ENCODE measurements at regions not wholly inside any gene's neighbourhood (a gene's known extent, or its start where the extent isn't known, plus 50 kb on each side); places are given as distances from the start of the nearest gene placed in this dataset.
"Not testable (repeated sequence)": the region's sequence is repeated elsewhere in the genome, so short reads cannot be mapped to it uniquely, and the experiment has no call there.

DNA sequence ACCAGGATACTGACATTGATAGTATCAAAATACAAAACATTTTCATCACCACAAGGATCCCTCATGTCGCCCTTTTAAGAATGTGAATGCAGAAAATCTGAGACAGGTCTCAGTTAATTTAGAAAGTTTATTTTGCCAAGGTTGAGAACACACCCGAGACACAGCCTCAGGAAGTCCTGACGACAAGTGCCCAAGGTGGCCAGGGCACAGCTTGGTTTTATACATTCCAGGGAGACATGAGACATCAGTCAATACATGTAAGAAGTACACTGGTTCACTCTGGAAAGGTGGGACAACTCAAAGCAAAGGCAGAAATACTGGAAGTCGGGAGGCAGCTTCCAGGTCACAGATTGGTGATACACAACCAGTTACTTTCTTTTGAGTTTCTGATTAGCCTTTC, 235.2 kb upstream of the KRR1 start:
- ChIA-PET CTCF (no interaction called here), POLR2A (no interaction called here)
- Mint-ChIP-seq H3K27ac (no peak overlapping the region), H3K36me3 (ENCODE audit: low read depth) (no peaks in the 10 kb centered on the region), H3K27me3 (peaks cover 10% of the 10 kb centered on the region), H3K4me3 (no peak overlapping the region), H3K4me1 (no peaks in the 10 kb centered on the region), H3K9me3 (no peaks in the 10 kb centered on the region)
- DNase-seq (no peak), ATAC-seq (ENCODE audit: low read depth) (no peak)
- intact Hi-C loops (cut with micrococcal nuclease): no loop called here
- TF ChIP-seq, protein P1, sequence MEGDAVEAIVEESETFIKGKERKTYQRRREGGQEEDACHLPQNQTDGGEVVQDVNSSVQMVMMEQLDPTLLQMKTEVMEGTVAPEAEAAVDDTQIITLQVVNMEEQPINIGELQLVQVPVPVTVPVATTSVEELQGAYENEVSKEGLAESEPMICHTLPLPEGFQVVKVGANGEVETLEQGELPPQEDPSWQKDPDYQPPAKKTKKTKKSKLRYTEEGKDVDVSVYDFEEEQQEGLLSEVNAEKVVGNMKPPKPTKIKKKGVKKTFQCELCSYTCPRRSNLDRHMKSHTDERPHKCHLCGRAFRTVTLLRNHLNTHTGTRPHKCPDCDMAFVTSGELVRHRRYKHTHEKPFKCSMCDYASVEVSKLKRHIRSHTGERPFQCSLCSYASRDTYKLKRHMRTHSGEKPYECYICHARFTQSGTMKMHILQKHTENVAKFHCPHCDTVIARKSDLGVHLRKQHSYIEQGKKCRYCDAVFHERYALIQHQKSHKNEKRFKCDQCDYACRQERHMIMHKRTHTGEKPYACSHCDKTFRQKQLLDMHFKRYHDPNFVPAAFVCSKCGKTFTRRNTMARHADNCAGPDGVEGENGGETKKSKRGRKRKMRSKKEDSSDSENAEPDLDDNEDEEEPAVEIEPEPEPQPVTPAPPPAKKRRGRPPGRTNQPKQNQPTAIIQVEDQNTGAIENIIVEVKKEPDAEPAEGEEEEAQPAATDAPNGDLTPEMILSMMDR (IDR thresholded peaks at IDR 0.05): no peak

DNA sequence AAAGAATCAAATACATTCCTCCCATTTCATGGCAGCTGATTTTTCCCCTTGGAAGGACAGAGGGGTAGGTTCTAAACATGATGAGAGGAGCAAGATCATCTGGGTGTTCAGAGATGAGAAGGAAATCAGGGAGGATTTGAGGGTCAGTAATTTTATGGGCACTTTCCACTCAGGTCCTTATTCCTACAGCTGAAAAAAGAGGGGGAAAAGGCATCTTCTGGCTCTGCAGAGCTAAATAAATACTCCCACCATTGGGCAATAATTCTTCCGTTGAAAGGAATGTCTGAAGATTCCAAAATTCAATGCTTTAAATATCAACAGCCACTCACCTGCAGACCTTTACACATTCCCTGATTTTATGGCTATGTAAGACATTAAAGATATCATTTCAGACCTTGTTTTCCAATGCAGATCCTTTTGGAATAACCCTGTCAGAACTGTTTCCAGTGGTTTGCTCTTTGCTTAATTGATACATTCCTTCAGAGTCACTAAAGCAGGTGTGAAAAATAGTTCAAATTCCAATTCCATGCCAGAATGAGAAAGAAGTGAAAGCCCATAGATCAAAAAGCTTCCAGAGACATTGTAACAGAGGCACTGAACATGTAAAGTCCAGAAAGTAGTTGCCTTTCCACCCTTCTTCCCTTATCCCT, 233.3 kb upstream of the KRR1 start:
- no peak overlapping the region for H3K27ac Mint-ChIP-seq
- ChIA-PET POLR2A (no interaction called here), CTCF (no interaction called here)
- H3K4me3 Mint-ChIP-seq: no peak overlapping the region
- TF ChIP-seq, protein P1 (IDR thresholded peaks at IDR 0.05): no peak
- DNase-seq: no peak
- H3K27me3 Mint-ChIP-seq: peaks cover 12% of the 10 kb centered on the region
- no peaks in the 10 kb centered on the region for H3K4me1 Mint-ChIP-seq
- intact Hi-C loops (cut with micrococcal nuclease): no loop called here
- H3K9me3 Mint-ChIP-seq: no peaks in the 10 kb centered on the region
- ATAC-seq (ENCODE audit: low read depth): no peak
- no peaks in the 10 kb centered on the region for H3K36me3 Mint-ChIP-seq (ENCODE audit: low read depth)

DNA sequence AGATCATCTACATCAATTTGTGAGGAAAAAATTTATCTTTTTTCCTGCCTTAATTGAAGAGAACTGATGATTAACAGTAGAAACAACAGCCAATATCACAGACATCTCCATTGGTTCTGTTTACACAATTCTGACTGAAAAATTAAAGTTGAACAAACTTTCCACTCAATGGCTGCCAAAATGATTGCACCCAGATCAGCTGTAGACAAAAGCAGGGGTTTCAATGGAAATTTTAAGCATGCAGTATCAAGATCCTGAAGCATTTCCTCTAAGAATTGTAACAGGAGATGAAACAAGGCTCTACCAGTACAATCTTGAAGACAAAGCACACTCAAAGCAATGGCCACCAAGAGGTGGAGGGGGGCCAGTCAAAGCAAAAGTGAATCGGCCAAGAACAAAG, 231.6 kb upstream of the KRR1 start:
- TF ChIP-seq, protein P1 (IDR thresholded peaks at IDR 0.05): no peak
- ChIA-PET CTCF (no interaction called here), POLR2A (no interaction called here)
- DNase-seq (no peak), ATAC-seq (ENCODE audit: low read depth) (no peak)
- intact Hi-C loops (cut with micrococcal nuclease): no loop called here
- Mint-ChIP-seq H3K27me3 (peaks cover 9% of the 10 kb centered on the region), H3K4me3 (no peak overlapping the region), H3K4me1 (no peaks in the 10 kb centered on the region), H3K9me3 (no peaks in the 10 kb centered on the region), H3K36me3 (ENCODE audit: low read depth) (no peaks in the 10 kb centered on the region), H3K27ac (no peak overlapping the region)

DNA sequence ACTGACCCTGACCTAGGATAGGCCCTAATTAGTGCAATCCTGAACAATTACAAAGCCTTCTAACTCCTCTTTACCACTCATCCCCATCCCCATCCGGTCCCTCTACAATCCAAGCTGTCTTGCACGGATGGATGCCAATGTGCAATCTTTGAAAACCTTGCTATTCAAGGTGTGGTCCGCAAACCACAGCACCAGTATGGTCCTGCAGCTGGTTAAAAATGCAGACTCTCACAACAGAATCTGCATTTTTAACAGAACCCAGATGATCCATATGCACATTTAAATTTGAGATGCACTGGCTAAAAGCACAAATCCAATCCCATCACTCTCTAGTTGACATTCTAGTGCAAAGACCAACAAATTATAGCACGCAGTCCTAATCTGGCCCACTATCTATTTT, 230.6 kb upstream of the KRR1 start:
- ChIA-PET CTCF (no interaction called here), POLR2A (no interaction called here)
- TF ChIP-seq, protein P1 (IDR thresholded peaks at IDR 0.05): no peak
- no peaks in the 10 kb centered on the region for H3K4me1 Mint-ChIP-seq
- ATAC-seq (ENCODE audit: low read depth): no peak
- no peak overlapping the region for H3K27ac Mint-ChIP-seq
- DNase-seq: no peak
- no peaks in the 10 kb centered on the region for H3K9me3 Mint-ChIP-seq
- no peak overlapping the region for H3K4me3 Mint-ChIP-seq
- intact Hi-C loops (cut with micrococcal nuclease): no loop called here
- peaks cover 9% of the 10 kb centered on the region for H3K27me3 Mint-ChIP-seq
- H3K36me3 Mint-ChIP-seq (ENCODE audit: low read depth): no peaks in the 10 kb centered on the region

DNA sequence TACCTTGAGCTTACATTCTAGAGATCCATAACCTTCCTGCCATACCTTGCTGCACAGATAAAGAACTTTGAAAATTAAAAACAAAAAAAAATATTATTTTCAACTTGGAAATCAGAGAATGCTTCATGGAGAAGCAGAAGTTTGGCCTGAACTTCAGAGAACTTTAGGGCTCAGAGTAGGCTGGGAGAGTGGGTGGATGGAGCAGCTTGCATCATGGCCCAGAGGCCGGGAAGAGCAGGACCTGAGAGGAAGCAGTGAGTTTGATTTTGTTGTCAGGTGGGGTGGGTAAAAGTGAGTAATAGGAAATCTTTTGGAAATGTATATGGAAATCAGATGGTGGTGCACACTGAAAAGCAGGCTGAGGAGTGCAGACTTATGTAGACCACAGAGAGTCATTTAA, 228.5 kb upstream of the KRR1 start:
- H3K4me1 Mint-ChIP-seq: no peaks in the 10 kb centered on the region
- no peak overlapping the region for H3K4me3 Mint-ChIP-seq
- DNase-seq (no peak), ATAC-seq (ENCODE audit: low read depth) (no peak)
- ChIA-PET CTCF (no interaction called here), POLR2A (no interaction called here)
- H3K27me3 Mint-ChIP-seq: peaks cover 7% of the 10 kb centered on the region
- intact Hi-C loops (cut with micrococcal nuclease): no loop called here
- no peaks in the 10 kb centered on the region for H3K36me3 Mint-ChIP-seq (ENCODE audit: low read depth)
- no peaks in the 10 kb centered on the region for H3K9me3 Mint-ChIP-seq
- H3K27ac Mint-ChIP-seq: no peak overlapping the region
- TF ChIP-seq, protein P1 (IDR thresholded peaks at IDR 0.05): no peak

DNA sequence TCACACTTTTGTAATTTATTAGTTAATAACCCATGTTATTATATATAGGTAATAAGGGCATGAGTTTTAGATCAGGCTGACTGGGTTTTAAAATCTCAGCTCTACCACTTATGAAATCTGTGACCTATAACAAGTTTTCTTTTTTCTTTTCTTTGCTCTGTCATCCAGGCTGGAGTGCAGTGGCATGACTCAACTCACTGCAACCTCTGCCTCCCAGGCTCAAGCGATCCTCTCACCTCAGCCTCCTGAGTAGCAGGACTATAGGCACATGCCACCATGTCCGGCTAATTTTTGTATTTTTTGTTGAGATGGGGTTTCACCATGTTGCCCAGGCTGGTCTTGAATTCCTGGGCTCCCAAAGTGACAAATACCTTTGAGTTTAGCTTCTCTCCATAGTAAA, 227.7 kb upstream of the KRR1 start:
- H3K36me3 Mint-ChIP-seq (ENCODE audit: low read depth); CTCF ChIA-PET; H3K27me3 Mint-ChIP-seq; intact Hi-C loops (cut with micrococcal nuclease); H3K27ac Mint-ChIP-seq; ATAC-seq (ENCODE audit: low read depth); H3K4me1 Mint-ChIP-seq; POLR2A ChIA-PET; H3K9me3 Mint-ChIP-seq; DNase-seq; H3K4me3 Mint-ChIP-seq: not testable (repeated sequence)
